HCT116 (cell line): ENCODE measurements at regions not wholly inside any gene's neighbourhood (a gene's known extent, or its start where the extent isn't known, plus 50 kb on each side); places are given as distances from the start of the nearest gene placed in this dataset.

Source experiments
- ATAC-seq: fragments of 200-7000 bp; cut with Tn5 transposase; 2 replicates; pipeline ENCODE4 v1.9.1; 2020; ENCODE audit warnings: mild to moderate bottlenecking, moderate library complexity
- BruUV-seq: library from RNA; stranded (reverse); fragments of 400-500 nt; replicated peaks from 2 replicates; lab custom pipeline; 2021; lab: Mats Ljungman, UMichigan
- CTCF ChIA-PET: fragments of 300-600 bp; sonication (Branson Sonifier 250); formaldehyde crosslinking; loops from one replicate; lab custom pipeline; 2021; ENCODE audit warnings: antibody characterized with exemption; lab: Charles Lee
- POLR2A ChIA-PET: fragments of 300-600, 350-600 bp; sonication (Branson Sonifier 250); formaldehyde crosslinking; loops from one replicate; lab custom pipeline; 2021; ENCODE audit warnings: antibody characterized with exemption; lab: Charles Lee
- RAD21 ChIA-PET, 2 experiments: fragments of 300-600 bp; sonication (Branson Sonifier 250); formaldehyde crosslinking; loops; one replicate each; lab custom pipeline; 2023; ENCODE audit warnings: low total read pairs in 2 of 2; ENCODE audit not compliant: uncharacterized antibody in 2 of 2, unreplicated experiment in 2 of 2, low non-redundant PET in 1 of 2; lab: Charles Lee
- DNase-seq: peaks from one replicate; pipeline ENCODE4 v3.0.0-alpha.2; 2010; ENCODE audit warnings: low read depth, low spot score
- H2AFZ ChIP-seq: fragments of 200-600 bp; shearing (Covaris generic), sonication (generic); 2 replicates; pipeline ENCODE4 v1.6.1; 2017; ENCODE audit warnings: low read depth, mixed run types, mixed read lengths, antibody characterized with exemption, low read length; ENCODE audit not compliant: poor library complexity, severe bottlenecking
- H3K27ac ChIP-seq: 2 replicates; pipeline ENCODE4 v1.5.1; 2012; ENCODE audit warnings: low read depth, low read length
- H3K27me3 ChIP-seq: fragments of 200-600 bp; sonication (generic); 2 replicates; pipeline ENCODE4 v1.6.1; 2016; ENCODE audit warnings: mixed run types, low read length, mixed read lengths; ENCODE audit not compliant: insufficient read depth
- H3K36me3 ChIP-seq, 2 experiments: fragments of 200-500 bp in 1 of 2; fragments of 200-600 bp in 1 of 2; sonication (Bioruptor generic) in 1 of 2; sonication (generic) in 1 of 2; 2 replicates each; pipeline versions ENCODE4 v1.5.1 to v1.6.1; 2014 to 2016; ENCODE audit warnings: low read length in 2 of 2, inconsistent platforms in 1 of 2, mixed read lengths in 1 of 2, mixed run types in 1 of 2; ENCODE audit not compliant: insufficient read depth in 2 of 2, control insufficient read depth in 1 of 2
- H3K4me1 ChIP-seq, 2 experiments: fragments of 200-600 bp in 1 of 2; sonication (generic) in 1 of 2; 2 replicates each; pipeline versions ENCODE4 v1.5.1 to v1.6.1; 2012 to 2017; ENCODE audit warnings: low read length in 2 of 2, inconsistent platforms in 1 of 2, mild to moderate bottlenecking in 1 of 2, mixed read lengths in 1 of 2, mixed run types in 1 of 2, moderate library complexity in 1 of 2; ENCODE audit not compliant: insufficient read depth in 2 of 2, control insufficient read depth in 1 of 2
- H3K4me2 ChIP-seq: fragments of 200-600 bp; sonication (generic); 2 replicates; pipeline ENCODE4 v1.6.1; 2017; ENCODE audit warnings: mixed run types, low read length, mixed read lengths
- H3K4me3 ChIP-seq, 2 experiments: fragments of 200-600 bp in 1 of 2; sonication (generic) in 1 of 2; replicated peaks in 1 of 2; 2 replicates each; pipeline ENCODE4 v1.5.1; 2011 to 2016; ENCODE audit warnings: low read length in 2 of 2, control low read depth in 1 of 2, low read depth in 1 of 2, mild to moderate bottlenecking in 1 of 2, mixed read lengths in 1 of 2, mixed run types in 1 of 2
- H3K79me2 ChIP-seq: fragments of 200-600 bp; sonication (generic); 2 replicates; pipeline ENCODE4 v1.6.1; 2017; ENCODE audit warnings: mild to moderate bottlenecking, mixed run types, low read length, moderate library complexity, mixed read lengths; ENCODE audit not compliant: insufficient read depth
- H3K9ac ChIP-seq: fragments of 200-600 bp; sonication (generic); 2 replicates; pipeline ENCODE4 v1.6.1; 2016; ENCODE audit warnings: low read length, mixed read lengths
- H3K9me2 ChIP-seq: fragments of 200-600 bp; sonication (generic), shearing (Covaris generic); 2 replicates; pipeline ENCODE4 v1.6.1; 2017; ENCODE audit warnings: mixed run types, mild to moderate bottlenecking, moderate library complexity; ENCODE audit not compliant: insufficient read depth
- H3K9me3 ChIP-seq, 2 experiments: fragments of 200-500 bp in 1 of 2; fragments of 200-600 bp in 1 of 2; sonication (Bioruptor generic) in 1 of 2; sonication (generic) in 1 of 2; 2 replicates each; pipeline ENCODE4 v1.6.1; 2014 to 2017; ENCODE audit warnings: low read length in 2 of 2, mixed read lengths in 2 of 2, inconsistent platforms in 1 of 2, low read depth in 1 of 2, mild to moderate bottlenecking in 1 of 2, mixed run types in 1 of 2, moderate library complexity in 1 of 2; ENCODE audit not compliant: control insufficient read depth in 1 of 2, insufficient read depth in 1 of 2
- H4K20me1 ChIP-seq: fragments of 200-600 bp; sonication (generic), shearing (Covaris generic); 2 replicates; pipeline ENCODE4 v1.6.1; 2017; ENCODE audit warnings: mixed run types, mild to moderate bottlenecking, moderate library complexity; ENCODE audit not compliant: insufficient read depth
- CBX3 ChIP-seq: IDR thresholded peaks from 2 replicates; pipeline ENCODE4 v1.6.1; 2012; ENCODE audit warnings: low read depth
- CEBPB ChIP-seq: IDR thresholded peaks from 2 replicates; pipeline ENCODE4 v1.6.1; 2012; ENCODE audit warnings: low read depth
- ELF1 ChIP-seq: IDR thresholded peaks from 2 replicates; pipeline ENCODE4 v1.6.1; 2012; ENCODE audit warnings: low read depth, borderline replicate concordance
- FOSL1 ChIP-seq: IDR thresholded peaks from 2 replicates; pipeline ENCODE4 v1.6.1; 2012; ENCODE audit warnings: low read depth
- JUND ChIP-seq: IDR thresholded peaks from 2 replicates; pipeline ENCODE4 v1.6.1; 2012
- RAD21 ChIP-seq: IDR thresholded peaks from 2 replicates; pipeline ENCODE4 v1.6.1; 2012; ENCODE audit warnings: low read depth, mild to moderate bottlenecking
- SIN3A ChIP-seq: IDR thresholded peaks from 2 replicates; pipeline ENCODE4 v1.6.1; 2012; ENCODE audit warnings: low read depth
- intact Hi-C: fragments of 100-400 bp; cut with micrococcal nuclease; formaldehyde crosslinking; loops from 2 replicates; pipeline ENCODE4 v1.10.0; 2022
- TF ChIP-seq, protein P1 (sequence below), 3 experiments: fragments of 200-600 bp in 1 of 3; sonication (generic) in 1 of 3; IDR thresholded peaks in 2 of 3; conservative IDR thresholded peaks in 1 of 3; 2 replicates each; pipeline ENCODE4 v1.5.1; 2012 to 2017; ENCODE audit warnings: low read depth in 2 of 3, low read length in 2 of 3, antibody characterized with exemption in 1 of 3, borderline replicate concordance in 1 of 3, control low read depth in 1 of 3, mild to moderate bottlenecking in 1 of 3, mixed read lengths in 1 of 3, mixed run types in 1 of 3, moderate library complexity in 1 of 3; ENCODE audit not compliant: insufficient read depth in 1 of 3

DNA sequence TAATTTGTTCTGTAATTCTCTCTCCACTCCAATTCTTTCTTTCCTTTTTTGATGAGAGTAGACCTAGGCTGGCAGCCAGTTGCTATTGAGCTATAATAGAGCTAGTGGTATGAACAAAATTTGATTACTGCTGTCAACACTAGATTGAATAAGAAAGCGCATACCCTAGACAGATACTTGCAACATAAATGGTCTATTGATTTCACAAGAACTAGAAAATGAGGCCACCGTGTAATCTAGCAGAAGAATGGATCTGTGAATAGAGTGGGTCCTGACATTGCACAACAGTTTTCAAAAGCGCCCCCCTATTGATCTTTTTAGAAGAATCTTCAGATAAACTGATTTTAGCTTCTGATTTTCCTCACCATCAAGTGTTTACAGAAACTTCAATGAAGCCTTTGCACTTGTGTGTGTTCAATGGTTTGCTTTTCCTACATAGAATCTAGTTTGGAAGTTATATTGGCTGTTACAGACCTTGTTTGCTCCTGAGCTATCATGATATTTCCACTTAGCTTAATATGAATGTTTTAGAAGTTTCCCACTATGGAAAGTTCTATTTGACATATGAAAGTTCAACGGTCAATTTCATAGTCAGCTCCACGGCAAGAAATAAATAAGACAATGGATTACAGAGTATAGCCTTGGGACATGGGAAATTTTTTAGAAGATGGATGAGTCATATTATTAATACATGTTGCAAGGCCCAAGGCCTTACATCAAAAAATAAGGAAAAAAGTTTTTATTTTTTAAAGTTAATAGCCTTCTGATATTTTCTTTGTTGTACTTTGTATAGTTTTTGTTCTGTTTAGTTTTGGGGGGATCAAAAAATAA is 55.6 kb downstream of the UTRN start:
- peak; percentile 36; the same call in 1 of the 2 replicates for TF ChIP-seq FOSL1
- TF ChIP-seq CBX3, result no peak
- TF ChIP-seq, protein P1, sequence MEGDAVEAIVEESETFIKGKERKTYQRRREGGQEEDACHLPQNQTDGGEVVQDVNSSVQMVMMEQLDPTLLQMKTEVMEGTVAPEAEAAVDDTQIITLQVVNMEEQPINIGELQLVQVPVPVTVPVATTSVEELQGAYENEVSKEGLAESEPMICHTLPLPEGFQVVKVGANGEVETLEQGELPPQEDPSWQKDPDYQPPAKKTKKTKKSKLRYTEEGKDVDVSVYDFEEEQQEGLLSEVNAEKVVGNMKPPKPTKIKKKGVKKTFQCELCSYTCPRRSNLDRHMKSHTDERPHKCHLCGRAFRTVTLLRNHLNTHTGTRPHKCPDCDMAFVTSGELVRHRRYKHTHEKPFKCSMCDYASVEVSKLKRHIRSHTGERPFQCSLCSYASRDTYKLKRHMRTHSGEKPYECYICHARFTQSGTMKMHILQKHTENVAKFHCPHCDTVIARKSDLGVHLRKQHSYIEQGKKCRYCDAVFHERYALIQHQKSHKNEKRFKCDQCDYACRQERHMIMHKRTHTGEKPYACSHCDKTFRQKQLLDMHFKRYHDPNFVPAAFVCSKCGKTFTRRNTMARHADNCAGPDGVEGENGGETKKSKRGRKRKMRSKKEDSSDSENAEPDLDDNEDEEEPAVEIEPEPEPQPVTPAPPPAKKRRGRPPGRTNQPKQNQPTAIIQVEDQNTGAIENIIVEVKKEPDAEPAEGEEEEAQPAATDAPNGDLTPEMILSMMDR (IDR thresholded peaks at IDR 0.05 in 2 of 3, conservative IDR thresholded peaks at IDR 0.05 in 1 of 3; ENCODE audit: borderline replicate concordance in 1 of 3, insufficient read depth in 1 of 3, low read depth in 2 of 3, low read length in 2 of 3), result no peak
- TF ChIP-seq SIN3A, result no peak
- TF ChIP-seq RAD21, result no peak
- TF ChIP-seq JUND, result peak; percentile 30; the same call in 1 of the 2 replicates
- TF ChIP-seq CEBPB, result peak; percentile 33; the same call in 1 of the 2 replicates
- TF ChIP-seq ELF1, result no peak
- Histone ChIP-seq H3K27me3 (no peaks in the 10 kb centered on the region), H3K9ac (no peak overlapping the region), H2AFZ (no peak overlapping the region), H3K27ac (no peak overlapping the region), H3K9me2 (no peaks in the 10 kb centered on the region), H4K20me1 (no peaks in the 10 kb centered on the region), H3K4me2 (no peak overlapping the region), H3K4me1 (peaks cover 22 to 31% of the 10 kb centered on the region in 2 experiments; a peak in 2 of 4 replicates), H3K36me3 (no peaks in the 10 kb centered on the region), H3K9me3 (no peaks in the 10 kb centered on the region), H3K4me3 (no peak overlapping the region), H3K79me2 (no peaks in the 10 kb centered on the region)
- CTCF ChIA-PET, result no interaction called here
- no TSS peak for BruUV-seq
- no peak for DNase-seq
- RAD21 ChIA-PET, result no interaction called here
- no peak for ATAC-seq
- POLR2A ChIA-PET, result no interaction called here
- intact Hi-C loops, result no loop called here
